Right atrium auricular region (tissue), 2 donors: ENCODE measurements at regions not wholly inside any gene's neighbourhood (a gene's known extent, or its start where the extent isn't known, plus 50 kb on each side); places are given as distances from the start of the nearest gene placed in this dataset.

Experiments used
- DNase-seq: peaks from one replicate; pipeline ENCODE4 v3.0.0-alpha.2; 2019; ENCODE audit warnings: low spot score
- H3K27ac ChIP-seq, 2 donors: fragments of 200-600 bp; sonication (generic); 1 replicate in 1 of 2; 2 replicates in 1 of 2; pipeline ENCODE4 v1.5.1; 2016 to 2019
- H3K27me3 ChIP-seq, 2 donors: fragments of 200-600 bp; sonication (generic); one replicate each; pipeline versions ENCODE4 v1.5.1 to v1.6.0; 2017 to 2019
- H3K36me3 ChIP-seq: fragments of 200-600 bp; sonication (generic); one replicate; pipeline ENCODE4 v1.5.1; 2016
- H3K4me1 ChIP-seq, 2 donors: fragments of 200-600 bp; sonication (generic); one replicate each; pipeline versions ENCODE4 v1.5.1 to v1.6.0; 2017 to 2019
- H3K4me3 ChIP-seq, 2 donors: fragments of 200-600 bp; sonication (generic); 1 replicate in 1 of 2; 2 replicates in 1 of 2; pipeline ENCODE4 v1.5.1; 2017 to 2019; ENCODE audit warnings: mild to moderate bottlenecking in 1 of 2, moderate library complexity in 1 of 2
- H3K9me3 ChIP-seq, 2 donors: fragments of 200-600 bp; sonication (generic); one replicate each; pipeline ENCODE4 v1.5.1; 2019
- CTCF ChIP-seq, 2 donors: fragments of 200-600 bp; sonication (generic); IDR thresholded peaks; one replicate each; pipeline ENCODE4 v1.5.1; 2019; ENCODE audit warnings: antibody characterized with exemption in 2 of 2

GRCh38 chr10:3692387-3692999 is 92.5 kb downstream of the KLF6 start:
- H3K27ac ChIP-seq: no peak overlapping the region
- H3K4me3 ChIP-seq: no peak overlapping the region
- peaks cover 0 to 16% of the 10 kb centered on the region in 2 donors for H3K4me1 ChIP-seq
- no peaks in the 10 kb centered on the region for H3K36me3 ChIP-seq
- no peaks in the 10 kb centered on the region for H3K27me3 ChIP-seq
- TF ChIP-seq CTCF (IDR thresholded peaks at IDR 0.05): no peak
- no peak for DNase-seq
- H3K9me3 ChIP-seq: no peaks in the 10 kb centered on the region

GRCh38 chr10:3691482-3691881 is 93.5 kb downstream of the KLF6 start:
- TF ChIP-seq CTCF (IDR thresholded peaks at IDR 0.05): no peak

GRCh38 chr10:3689871-3690510 is 95.0 kb downstream of the KLF6 start:
- Histone ChIP-seq H3K27me3 (no peaks in the 10 kb centered on the region), H3K9me3 (no peaks in the 10 kb centered on the region), H3K4me1 (peaks cover 0 to 16% of the 10 kb centered on the region in 2 donors), H3K4me3 (no peak overlapping the region), H3K36me3 (no peaks in the 10 kb centered on the region), H3K27ac (no peak overlapping the region)
- TF ChIP-seq CTCF (IDR thresholded peaks at IDR 0.05): no peak
- no peak for DNase-seq

More at GRCh38 chr10:3691482-3691881, 93.5 kb downstream of the KLF6 start:
- DNase-seq: no peak
- Histone ChIP-seq H3K4me1 (peaks cover 0 to 16% of the 10 kb centered on the region in 2 donors), H3K4me3 (no peak overlapping the region), H3K36me3 (no peaks in the 10 kb centered on the region), H3K27me3 (no peaks in the 10 kb centered on the region), H3K27ac (no peak overlapping the region), H3K9me3 (no peaks in the 10 kb centered on the region)

GRCh38 chr10:3687510-3688081 is 97.4 kb downstream of the KLF6 start:
- H3K36me3 ChIP-seq: no peaks in the 10 kb centered on the region
- peaks cover 0 to 10% of the 10 kb centered on the region in 2 donors for H3K4me1 ChIP-seq
- H3K27me3 ChIP-seq: no peaks in the 10 kb centered on the region
- peak overlapping the region in 1 of 2 donors; percentile 65 for H3K27ac ChIP-seq
- no peak overlapping the region for H3K4me3 ChIP-seq
- TF ChIP-seq CTCF (IDR thresholded peaks at IDR 0.05): no peak
- no peaks in the 10 kb centered on the region for H3K9me3 ChIP-seq
- DNase-seq: no peak

- DNase-seq: no peak
- no peak for TF ChIP-seq CTCF (IDR thresholded peaks at IDR 0.05)
Measured at GRCh38 chr10:3685384-3685783, 99.6 kb downstream of the KLF6 start.

More at GRCh38 chr10:3685384-3685783, 99.6 kb downstream of the KLF6 start:
- no peak overlapping the region for H3K4me3 ChIP-seq
- H3K27ac ChIP-seq: no peak overlapping the region
- H3K4me1 ChIP-seq: peaks cover 0 to 5% of the 10 kb centered on the region in 2 donors
- H3K9me3 ChIP-seq: no peaks in the 10 kb centered on the region
- H3K36me3 ChIP-seq: no peaks in the 10 kb centered on the region
- no peaks in the 10 kb centered on the region for H3K27me3 ChIP-seq
